IPS-18a (cell line): ENCODE measurements at regions not wholly inside any gene's neighbourhood (a gene's known extent, or its start where the extent isn't known, plus 50 kb on each side); places are given as distances from the start of the nearest gene placed in this dataset.

Experiments used
- H3K27ac ChIP-seq: one replicate; pipeline ENCODE4 v1.5.1; 2013; ENCODE audit warnings: low read length
- H3K27me3 ChIP-seq: one replicate; pipeline ENCODE4 v1.6.1; 2013; ENCODE audit warnings: mild to moderate bottlenecking, low read length; ENCODE audit not compliant: control insufficient read depth, insufficient read depth
- H3K36me3 ChIP-seq: one replicate; pipeline ENCODE4 v1.6.1; 2013; ENCODE audit warnings: low read depth, low read length; ENCODE audit not compliant: control insufficient read depth
- H3K4me1 ChIP-seq: one replicate; pipeline ENCODE4 v1.6.1; 2013; ENCODE audit warnings: low read depth, low read length; ENCODE audit not compliant: control insufficient read depth
- H3K4me3 ChIP-seq: one replicate; pipeline ENCODE4 v1.5.1; 2013; ENCODE audit warnings: low read length
- H3K9ac ChIP-seq: one replicate; pipeline ENCODE4 v1.6.1; 2013; ENCODE audit warnings: mild to moderate bottlenecking, low read length, moderate library complexity
- H3K9me3 ChIP-seq: one replicate; pipeline ENCODE4 v1.6.1; 2013; ENCODE audit warnings: low read depth, low read length; ENCODE audit not compliant: control insufficient read depth

GRCh38 chr4:28677808-28678207, 1817.2 kb downstream of the STIM2 start:
- H3K27me3 ChIP-seq, result peaks cover 4% of the 10 kb centered on the region
- peaks cover 23% of the 10 kb centered on the region for H3K4me1 ChIP-seq
- no peak overlapping the region for H3K4me3 ChIP-seq
- H3K36me3 ChIP-seq, result no peaks in the 10 kb centered on the region
- no peaks in the 10 kb centered on the region for H3K9me3 ChIP-seq
- no peak overlapping the region for H3K9ac ChIP-seq
- no peak overlapping the region for H3K27ac ChIP-seq

- peak overlapping the region; percentile 37 for H3K4me3 ChIP-seq
- H3K27me3 ChIP-seq, result peaks cover 4% of the 10 kb centered on the region
- H3K36me3 ChIP-seq, result no peaks in the 10 kb centered on the region
- H3K4me1 ChIP-seq, result peaks cover 29% of the 10 kb centered on the region
- no peaks in the 10 kb centered on the region for H3K9me3 ChIP-seq
- H3K9ac ChIP-seq, result no peak overlapping the region
- H3K27ac ChIP-seq, result peak overlapping the region; percentile 84
Measured at GRCh38 chr4:28682847-28683246, 1822.2 kb downstream of the STIM2 start.

- Histone ChIP-seq H3K4me1 (peaks cover 17% of the 10 kb centered on the region), H3K27me3 (no peaks in the 10 kb centered on the region), H3K4me3 (no peak overlapping the region), H3K36me3 (no peaks in the 10 kb centered on the region), H3K27ac (no peak overlapping the region), H3K9me3 (no peaks in the 10 kb centered on the region), H3K9ac (no peak overlapping the region)
Measured at GRCh38 chr4:28686618-28687017, 1826.0 kb downstream of the STIM2 start.

- H3K27ac ChIP-seq, result no peak overlapping the region
- no peak overlapping the region for H3K4me3 ChIP-seq
- no peaks in the 10 kb centered on the region for H3K27me3 ChIP-seq
- H3K36me3 ChIP-seq, result no peaks in the 10 kb centered on the region
- no peaks in the 10 kb centered on the region for H3K4me1 ChIP-seq
- H3K9me3 ChIP-seq, result no peaks in the 10 kb centered on the region
- H3K9ac ChIP-seq, result no peak overlapping the region
Measured at GRCh38 chr4:28690890-28691289, 1830.2 kb downstream of the STIM2 start.

GRCh38 chr4:28702571-28702970, 1841.9 kb downstream of the STIM2 start:
- Histone ChIP-seq H3K9me3 (peaks cover 2% of the 10 kb centered on the region), H3K4me3 (no peak overlapping the region), H3K4me1 (peaks cover 18% of the 10 kb centered on the region), H3K27me3 (no peaks in the 10 kb centered on the region), H3K9ac (no peak overlapping the region), H3K27ac (no peak overlapping the region), H3K36me3 (no peaks in the 10 kb centered on the region)

GRCh38 chr4:28709891-28710290, 1849.2 kb downstream of the STIM2 start:
- Histone ChIP-seq H3K9me3 (peaks cover 11% of the 10 kb centered on the region), H3K4me3 (no peak overlapping the region), H3K27ac (no peak overlapping the region)

GRCh38 chr4:28723371-28723770, 1862.7 kb downstream of the STIM2 start:
- no peak overlapping the region for H3K9ac ChIP-seq
- no peaks in the 10 kb centered on the region for H3K9me3 ChIP-seq
- H3K27me3 ChIP-seq, result no peaks in the 10 kb centered on the region
- no peaks in the 10 kb centered on the region for H3K36me3 ChIP-seq
- no peak overlapping the region for H3K27ac ChIP-seq
- H3K4me3 ChIP-seq, result no peak overlapping the region
- H3K4me1 ChIP-seq, result peaks cover 5% of the 10 kb centered on the region

More at GRCh38 chr4:28709891-28710290, 1849.2 kb downstream of the STIM2 start:
- peaks cover 7% of the 10 kb centered on the region for H3K4me1 ChIP-seq
- H3K36me3 ChIP-seq, result no peaks in the 10 kb centered on the region
- no peak overlapping the region for H3K9ac ChIP-seq
- H3K27me3 ChIP-seq, result no peaks in the 10 kb centered on the region

- H3K27me3 ChIP-seq, result no peaks in the 10 kb centered on the region
- no peaks in the 10 kb centered on the region for H3K36me3 ChIP-seq
- no peak overlapping the region for H3K4me3 ChIP-seq
- no peaks in the 10 kb centered on the region for H3K9me3 ChIP-seq
- H3K27ac ChIP-seq, result no peak overlapping the region
- peaks cover 5% of the 10 kb centered on the region for H3K4me1 ChIP-seq
- no peak overlapping the region for H3K9ac ChIP-seq
Measured at GRCh38 chr4:28724239-28724638, 1863.6 kb downstream of the STIM2 start.

- Histone ChIP-seq H3K4me1 (no peaks in the 10 kb centered on the region), H3K36me3 (no peaks in the 10 kb centered on the region), H3K4me3 (no peak overlapping the region), H3K9me3 (no peaks in the 10 kb centered on the region), H3K9ac (no peak overlapping the region), H3K27me3 (no peaks in the 10 kb centered on the region), H3K27ac (no peak overlapping the region)
Measured at GRCh38 chr4:28730304-28730703, 1869.7 kb downstream of the STIM2 start.

- H3K27me3 ChIP-seq, result no peaks in the 10 kb centered on the region
- no peak overlapping the region for H3K9ac ChIP-seq
- no peak overlapping the region for H3K4me3 ChIP-seq
- no peaks in the 10 kb centered on the region for H3K4me1 ChIP-seq
- no peaks in the 10 kb centered on the region for H3K36me3 ChIP-seq
- no peaks in the 10 kb centered on the region for H3K9me3 ChIP-seq
- no peak overlapping the region for H3K27ac ChIP-seq
Measured at GRCh38 chr4:28744066-28744465, 1883.4 kb downstream of the STIM2 start.

- no peaks in the 10 kb centered on the region for H3K36me3 ChIP-seq
- no peak overlapping the region for H3K4me3 ChIP-seq
- H3K9me3 ChIP-seq, result no peaks in the 10 kb centered on the region
- H3K27me3 ChIP-seq, result no peaks in the 10 kb centered on the region
- H3K4me1 ChIP-seq, result peaks cover 24% of the 10 kb centered on the region
- no peak overlapping the region for H3K27ac ChIP-seq
- H3K9ac ChIP-seq, result no peak overlapping the region
Measured at GRCh38 chr4:28754376-28754775, 1893.7 kb downstream of the STIM2 start.

GRCh38 chr4:28755081-28755480, 1894.4 kb downstream of the STIM2 start:
- Histone ChIP-seq H3K4me3 (no peak overlapping the region), H3K4me1 (peaks cover 24% of the 10 kb centered on the region), H3K27ac (no peak overlapping the region), H3K27me3 (no peaks in the 10 kb centered on the region), H3K36me3 (no peaks in the 10 kb centered on the region), H3K9ac (no peak overlapping the region), H3K9me3 (no peaks in the 10 kb centered on the region)
